Sciatic nerve (tissue), 2 donors: ENCODE measurements at regions not wholly inside any gene's neighbourhood (a gene's known extent, or its start where the extent isn't known, plus 50 kb on each side); places are given as distances from the start of the nearest gene placed in this dataset.

Experiments
- ATAC-seq: fragments of 200-7000 bp; cut with Tn5 transposase; one replicate; pipeline ENCODE4 v1.9.1; 2020; ENCODE audit warnings: mild to moderate bottlenecking, moderate library complexity
- DNase-seq: peaks from one replicate; pipeline ENCODE4 v3.0.0-alpha.2; 2020; ENCODE audit warnings: low spot score
- intact Hi-C: fragments of 100-400 bp; cut with DNase I; formaldehyde crosslinking; loops from one replicate; pipeline ENCODE4 v1.14.2; 2022
- donor health status: DM: no; HTN: no; CAD: no.
- donor health status: DM: no; HTN: no; CAD: no.

DNA sequence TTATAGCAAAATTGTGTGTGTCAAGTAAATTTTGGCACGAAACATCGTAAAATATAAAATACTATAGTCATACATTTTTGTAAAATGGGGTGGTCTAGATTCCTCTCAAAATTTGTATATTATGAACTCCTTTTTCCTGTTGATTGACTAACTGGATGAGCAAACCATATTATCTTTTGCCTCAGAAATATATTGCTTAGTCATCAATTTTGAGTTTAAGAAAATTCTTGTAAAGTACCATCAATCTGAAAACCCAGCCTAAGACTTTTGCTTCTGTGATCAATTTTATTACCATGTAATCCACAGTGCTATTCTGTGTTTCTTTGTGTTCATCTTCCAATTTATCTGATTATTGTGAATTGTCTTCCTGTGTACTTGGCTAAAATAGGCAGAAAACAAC is 98.0 kb upstream of the PCDH18 start:
- DNase-seq = no peak
- no peak for ATAC-seq
- intact Hi-C loops = no loop called here

DNA sequence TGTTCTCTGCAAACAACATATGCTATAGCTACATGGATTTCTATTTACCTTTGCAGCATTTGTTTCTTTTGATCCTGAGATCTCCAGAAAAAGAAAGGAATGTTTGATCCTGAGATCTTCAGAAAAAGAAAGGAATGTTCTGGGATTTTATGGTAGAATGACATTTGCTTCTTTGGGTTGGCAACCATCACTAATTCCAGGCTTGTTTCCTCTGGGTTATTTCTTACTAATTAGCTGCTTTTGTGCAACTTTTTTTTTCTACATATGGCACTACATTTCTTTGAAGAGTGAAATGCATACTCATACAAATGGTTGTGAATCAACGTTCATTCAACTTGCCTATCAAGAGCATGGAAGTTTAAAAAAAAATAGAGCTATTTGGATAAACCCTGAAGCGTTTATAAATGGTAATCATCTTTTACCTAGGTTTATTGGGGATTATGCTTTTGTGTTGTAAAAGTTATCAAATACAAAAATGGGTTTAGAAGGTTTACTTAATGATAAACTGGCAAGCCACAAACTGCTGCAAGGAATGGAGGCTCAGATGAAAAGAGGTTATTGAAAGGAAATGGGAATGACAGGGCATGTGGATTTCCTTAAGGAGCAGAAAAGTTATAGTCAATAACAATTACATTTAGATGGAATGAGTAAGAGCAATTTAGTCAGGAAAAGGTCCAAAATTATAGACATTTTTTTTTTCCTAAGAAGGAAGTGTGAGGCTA is 95.6 kb upstream of the PCDH18 start:
- no peak for ATAC-seq
- intact Hi-C loops = no loop called here
- DNase-seq = no peak

DNA sequence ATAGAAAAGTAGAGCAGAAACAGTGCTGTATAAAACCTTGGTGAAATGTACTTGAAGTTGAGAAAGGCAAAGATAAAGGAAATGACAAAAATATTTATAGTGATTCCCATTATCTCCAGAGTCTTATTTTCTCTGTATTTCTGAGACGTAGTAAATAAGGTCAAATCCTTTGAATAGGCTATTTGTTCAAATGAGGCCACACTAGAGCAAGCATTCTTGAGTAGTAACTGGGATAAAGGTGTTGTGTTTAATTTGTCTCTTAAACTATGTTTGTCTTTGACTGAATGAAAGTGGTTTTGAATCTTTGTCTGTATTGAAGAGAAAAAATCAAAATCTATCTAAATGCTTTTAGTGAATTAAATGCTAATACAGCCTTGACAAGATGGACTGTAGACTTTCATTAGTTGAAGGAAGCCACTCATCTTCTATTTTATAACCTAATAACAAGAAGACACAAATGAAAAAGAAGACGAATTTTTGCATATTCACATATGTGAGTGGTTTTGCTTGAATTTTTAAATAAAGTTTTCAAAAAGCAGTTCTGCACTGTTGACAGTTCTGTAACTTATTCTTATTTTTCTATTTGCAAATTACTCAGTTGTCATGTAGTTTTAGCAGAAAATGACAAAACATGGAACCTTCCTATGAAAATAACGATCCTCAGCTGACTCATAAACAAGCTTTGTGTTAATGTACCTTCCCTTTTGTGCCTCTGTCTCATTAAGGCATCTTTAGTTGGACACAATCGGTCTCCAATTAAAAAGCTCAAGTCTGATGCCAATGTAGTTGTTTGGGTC is 94.8 kb upstream of the PCDH18 start:
- ATAC-seq (no peak), DNase-seq (no peak)
- intact Hi-C loops = no loop called here

DNA sequence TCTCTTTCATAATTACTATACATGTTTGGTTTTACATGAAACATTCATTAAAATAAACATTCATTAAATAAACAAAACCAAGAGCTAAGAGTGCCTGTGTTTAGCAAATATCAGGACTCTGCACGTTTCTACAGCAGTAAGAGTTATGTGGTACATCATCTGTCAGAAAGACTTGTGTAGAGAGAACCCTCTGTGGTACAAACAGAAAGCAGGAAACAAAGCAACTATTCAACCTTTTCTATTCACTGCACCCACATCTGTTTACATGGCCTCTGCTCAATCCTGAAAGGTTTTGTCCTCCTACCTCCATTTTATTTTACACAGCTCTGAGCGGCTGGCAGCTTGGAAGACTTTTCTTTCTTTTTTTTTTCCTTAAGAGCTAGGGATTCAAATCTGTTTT is 90.7 kb upstream of the PCDH18 start:
- ATAC-seq = peak; percentile 45
- no peak for DNase-seq
- intact Hi-C loops = no loop called here

DNA sequence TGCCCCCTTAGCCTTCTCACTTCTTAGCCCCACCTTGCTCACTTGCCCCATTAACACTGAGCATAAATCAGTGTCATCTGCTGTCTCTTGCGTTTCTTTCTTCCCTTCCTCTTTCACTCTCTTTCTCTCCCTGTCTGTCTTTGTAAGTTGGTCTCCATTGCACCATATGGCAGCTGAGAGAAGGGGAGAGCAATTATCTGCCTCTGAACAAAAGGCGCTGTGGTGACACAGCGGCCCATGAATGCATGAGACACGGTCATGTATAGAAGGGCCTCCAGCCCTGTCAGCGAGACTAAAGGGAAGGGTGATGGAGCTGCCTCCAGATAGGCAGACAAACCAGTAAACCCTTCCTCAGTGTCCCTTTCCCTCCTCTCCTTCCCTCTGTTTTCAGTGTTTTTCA is 88.8 kb upstream of the PCDH18 start:
- DNase-seq (no peak), ATAC-seq (no peak)
- intact Hi-C loops = no loop called here

DNA sequence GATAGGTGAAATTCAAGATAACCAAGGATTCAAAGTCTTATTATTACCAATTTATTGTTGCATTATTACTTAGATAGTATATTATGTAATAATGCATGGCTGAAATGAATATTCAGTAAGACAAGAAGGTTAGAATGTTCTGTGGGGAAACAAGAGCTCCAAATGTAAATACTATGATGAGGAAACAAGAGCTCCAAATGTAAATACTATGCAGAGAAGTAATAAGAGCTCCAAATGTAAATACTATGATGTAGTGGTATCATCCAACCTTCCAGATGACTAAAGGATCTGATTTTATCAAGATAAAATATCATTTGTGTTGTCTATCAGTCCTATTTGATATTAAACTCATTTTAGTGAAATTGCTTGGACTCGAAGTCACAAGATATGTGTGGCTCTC is 82.2 kb upstream of the PCDH18 start:
- DNase-seq = no peak
- no peak for ATAC-seq
- intact Hi-C loops = no loop called here

DNA sequence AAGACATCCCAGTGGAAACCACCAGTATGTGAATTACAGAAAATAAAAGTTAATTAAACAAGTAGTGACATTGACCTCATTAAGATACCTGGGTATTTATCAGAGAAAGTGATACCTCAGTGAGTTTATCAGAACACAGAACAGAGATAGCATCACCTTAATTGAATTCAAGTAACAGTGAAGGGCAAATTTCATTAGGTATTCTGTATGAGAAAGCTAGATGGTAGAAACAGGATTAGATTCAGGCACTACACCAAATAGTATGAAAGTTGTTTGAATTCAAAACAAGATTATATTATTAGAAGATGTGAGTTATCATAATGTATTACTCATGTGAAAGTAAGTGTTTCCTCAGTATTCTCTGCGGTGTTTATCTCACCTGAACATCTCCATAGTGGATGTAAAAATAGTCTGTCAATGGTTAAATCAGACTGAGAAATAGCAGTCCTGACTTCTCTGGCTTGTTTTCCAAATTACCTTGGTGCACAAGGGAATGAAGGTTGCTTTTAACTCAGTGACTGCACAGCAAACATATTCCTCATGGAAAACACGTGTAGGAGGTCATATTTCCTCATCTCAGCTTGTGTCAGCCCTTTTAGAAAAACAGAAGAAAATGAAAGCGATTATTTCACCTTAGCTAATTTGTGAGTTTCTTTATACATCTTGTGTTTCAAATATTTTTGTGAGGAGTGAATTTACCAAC is 79.9 kb upstream of the PCDH18 start:
- ATAC-seq (no peak), DNase-seq (no peak)
- intact Hi-C loops = no loop called here

DNA sequence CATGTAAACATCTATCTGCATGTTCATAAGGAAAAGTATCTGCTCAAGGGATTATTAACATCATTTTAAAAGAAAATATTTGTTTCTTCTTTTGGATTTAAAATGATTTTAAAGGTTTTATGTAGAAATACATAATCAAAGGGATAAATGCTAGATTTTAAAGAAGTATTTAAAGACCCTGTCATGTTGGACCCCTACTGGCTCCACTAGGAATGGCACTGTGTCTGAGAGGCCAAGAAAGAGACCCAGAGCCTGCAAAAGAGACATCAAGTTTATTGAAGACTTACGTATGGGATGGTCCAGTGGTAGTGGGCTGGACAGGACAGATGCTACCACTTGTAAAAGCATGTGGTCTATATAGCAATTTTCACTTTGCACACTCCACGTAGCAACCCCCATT is 78.7 kb upstream of the PCDH18 start:
- intact Hi-C loops = no loop called here
- ATAC-seq (no peak), DNase-seq (no peak)

DNA sequence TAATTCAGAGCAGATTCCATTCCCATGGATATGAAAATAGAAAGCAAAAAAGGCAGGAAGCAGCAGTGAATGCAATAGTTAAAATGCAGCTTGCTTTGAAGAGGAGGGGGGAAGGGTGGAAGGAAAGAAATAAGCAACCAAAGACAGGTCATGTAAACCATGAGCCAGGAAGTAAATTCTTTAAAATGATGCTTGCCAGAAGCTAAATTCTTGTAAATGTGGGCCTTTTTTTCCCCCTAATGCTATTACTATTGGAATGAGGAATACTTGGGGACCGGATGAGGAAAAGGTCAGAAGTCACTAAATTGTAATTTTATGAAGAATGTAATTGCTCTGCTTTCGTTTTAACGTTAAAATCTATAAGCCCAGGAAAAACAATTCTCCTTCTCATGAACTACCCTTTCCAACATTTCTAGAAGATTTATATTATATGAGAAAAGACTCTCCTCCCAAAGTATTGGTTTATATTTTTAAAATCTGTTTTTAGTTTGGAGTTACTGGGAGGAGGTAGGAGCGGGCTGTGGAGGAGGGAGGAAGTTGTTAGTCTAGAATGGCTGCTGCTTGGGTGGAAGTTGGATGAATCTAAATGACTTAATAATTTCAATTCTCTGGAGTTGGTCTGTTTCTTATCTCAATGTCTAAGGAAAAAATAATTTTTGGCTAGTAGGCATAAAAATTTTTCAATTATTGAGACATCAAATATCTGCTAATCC is 77.6 kb upstream of the PCDH18 start:
- DNase-seq (no peak), ATAC-seq (peak; percentile 24)
- intact Hi-C loops = no loop called here

DNA sequence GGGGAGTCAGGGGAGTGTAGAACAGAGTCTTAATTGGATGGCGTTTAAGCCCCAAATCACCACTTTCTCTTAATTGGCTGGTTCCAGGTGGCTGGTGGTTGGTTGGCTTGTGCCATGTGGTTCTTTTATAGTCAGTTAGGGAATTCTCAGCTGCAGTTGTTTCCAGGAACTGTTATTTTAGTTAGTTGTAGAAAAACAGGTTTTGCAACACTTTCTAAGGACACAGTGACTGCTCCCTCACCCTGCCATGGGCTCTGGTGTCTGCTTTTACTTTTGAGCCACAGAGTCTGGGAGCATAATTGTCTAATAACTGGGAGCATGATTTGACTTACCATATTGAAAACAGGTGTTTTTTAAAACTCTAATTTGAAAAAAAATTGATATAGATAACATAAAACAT is 75.8 kb upstream of the PCDH18 start:
- intact Hi-C loops = no loop called here
- peak; percentile 96 for ATAC-seq
- no peak for DNase-seq

DNA sequence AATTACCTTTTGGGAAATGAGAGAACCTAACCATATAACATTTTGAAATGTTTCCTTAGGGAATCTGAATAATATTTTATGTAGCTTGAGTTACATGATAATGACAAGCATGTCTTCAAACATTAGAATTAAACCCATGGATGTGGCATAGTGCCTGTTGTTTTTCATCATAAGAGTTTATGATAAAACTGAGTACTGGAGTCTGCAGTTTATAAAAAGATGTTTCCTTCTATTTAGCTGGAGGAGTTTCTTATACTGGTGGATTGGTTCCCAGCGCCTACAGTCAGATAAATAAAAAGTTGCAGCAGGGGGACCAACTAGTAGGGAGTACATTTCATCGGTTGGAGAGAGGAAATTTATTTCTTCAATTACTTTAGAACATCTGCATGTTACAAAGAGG is 70.1 kb upstream of the PCDH18 start:
- intact Hi-C loops = no loop called here
- no peak for ATAC-seq
- DNase-seq = no peak

DNA sequence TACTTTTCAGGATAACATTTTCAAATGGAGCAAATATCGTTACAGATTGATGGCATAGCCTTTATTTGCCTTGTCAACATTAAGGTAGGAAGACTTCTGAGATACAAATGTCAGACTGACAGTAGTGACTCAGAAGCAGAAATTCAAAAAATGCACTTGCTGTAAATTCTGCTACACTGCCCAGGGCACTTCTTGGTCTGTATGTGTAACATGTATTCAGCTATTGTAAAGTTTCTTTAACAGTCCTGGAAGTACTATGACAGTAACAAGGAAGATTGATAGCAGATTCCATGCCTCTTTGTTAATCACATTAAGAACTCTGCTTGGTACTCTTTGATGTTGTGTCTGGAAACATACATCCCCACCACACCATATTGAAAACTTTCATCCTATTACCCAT is 69.6 kb upstream of the PCDH18 start:
- intact Hi-C loops = no loop called here
- DNase-seq (no peak), ATAC-seq (no peak)

DNA sequence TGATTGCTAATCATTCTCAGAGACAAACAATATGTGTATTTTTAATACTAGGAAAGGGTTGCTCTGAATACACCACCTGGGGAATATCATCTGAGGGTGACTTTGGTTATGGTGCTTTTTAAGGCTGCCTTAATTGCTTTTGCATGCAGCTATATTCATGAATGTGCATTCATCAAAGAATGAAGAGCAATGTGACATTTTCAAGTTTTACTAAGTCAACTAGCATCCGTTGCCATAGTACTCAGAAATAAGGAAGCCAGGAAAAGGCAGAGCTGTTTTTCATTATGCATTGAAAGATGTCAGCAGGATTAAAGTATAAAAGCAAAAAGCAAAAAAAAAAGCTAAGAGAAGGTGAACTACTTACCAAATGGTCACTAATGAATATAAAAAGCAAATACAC is 67.4 kb upstream of the PCDH18 start:
- intact Hi-C loops = no loop called here
- DNase-seq (no peak), ATAC-seq (no peak)

DNA sequence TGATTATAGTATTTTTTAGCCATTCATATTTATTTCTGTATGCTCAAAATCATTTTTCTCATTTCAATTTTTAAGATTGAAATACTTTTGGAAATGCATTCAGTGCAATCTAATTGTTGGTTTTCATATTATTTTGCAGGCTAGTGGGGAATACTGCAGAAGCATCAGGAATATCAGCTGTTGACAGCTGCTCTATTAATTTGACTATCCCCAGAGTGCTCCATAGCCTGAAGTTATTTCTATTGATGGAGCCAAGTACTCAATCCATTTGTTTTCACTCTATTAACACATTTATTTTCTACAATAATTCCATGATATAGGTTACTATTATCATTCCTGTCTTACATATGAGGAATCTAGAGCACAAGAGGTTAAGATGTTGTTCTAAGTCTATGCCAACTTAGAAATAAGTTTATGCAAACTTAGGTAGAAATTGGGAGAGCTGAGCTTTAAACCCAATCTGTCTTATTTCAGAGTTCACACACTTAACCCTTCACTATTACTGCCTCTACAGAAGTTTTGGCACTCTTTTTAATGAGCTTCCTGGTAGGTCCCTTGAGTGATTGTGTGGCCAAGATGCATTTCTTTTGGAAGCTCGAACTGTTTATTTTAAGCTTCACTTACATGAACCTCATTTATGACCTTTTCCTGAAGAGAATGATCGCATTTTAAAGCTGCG is 65.6 kb upstream of the PCDH18 start:
- ATAC-seq (no peak), DNase-seq (no peak)

DNA sequence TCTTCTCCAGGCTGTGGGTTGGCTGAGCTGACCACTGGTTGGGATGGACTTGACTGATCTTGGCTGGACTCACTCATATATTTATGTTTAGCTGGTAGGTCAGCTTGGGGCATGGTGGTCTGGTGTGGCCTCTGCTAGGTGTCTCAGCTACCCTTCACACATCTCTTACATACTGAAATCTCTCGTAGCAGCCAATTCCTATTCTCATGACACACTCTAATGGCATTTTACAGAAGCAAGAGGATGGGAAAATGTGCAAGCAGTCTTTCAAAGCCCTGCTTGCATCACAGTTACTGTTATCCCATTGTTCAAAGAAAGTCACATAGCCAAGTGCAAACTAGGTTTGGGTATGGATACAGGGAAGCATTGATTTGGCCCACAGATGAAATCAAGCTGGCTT is 55.5 kb upstream of the PCDH18 start:
- ATAC-seq = no peak
- intact Hi-C loops = no loop called here
- no peak for DNase-seq

More for the DNA sequence above, 65.6 kb upstream of the PCDH18 start:
- intact Hi-C loops = no loop called here

DNA sequence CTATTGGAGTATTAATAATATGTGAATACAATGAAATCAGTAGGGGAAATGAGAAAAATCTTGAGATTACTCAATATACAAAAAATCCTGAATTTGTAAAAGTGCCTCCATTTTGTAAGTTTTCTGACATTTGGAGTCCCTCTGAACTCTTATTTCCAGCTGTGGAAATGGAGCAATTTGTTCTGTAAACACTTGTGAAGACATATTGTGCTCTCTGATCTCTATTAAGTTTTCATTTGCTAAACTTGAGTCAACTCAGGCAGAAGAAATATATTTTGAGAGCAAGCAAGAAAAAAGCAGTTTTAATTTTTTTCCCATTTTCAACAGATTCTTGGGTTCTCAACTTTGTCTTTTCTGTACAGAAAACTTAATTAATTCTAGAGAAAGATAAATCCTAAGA is 51.4 kb upstream of the PCDH18 start:
- ATAC-seq (no peak), DNase-seq (no peak)
- intact Hi-C loops = no loop called here
